GM12878 (cell line): ENCODE measurements at regions not wholly inside any gene's neighbourhood (a gene's known extent, or its start where the extent isn't known, plus 50 kb on each side); places are given as distances from the start of the nearest gene placed in this dataset.

Experiments
- CBFB ChIP-seq: IDR thresholded peaks from 2 replicates; pipeline ENCODE4 v1.6.1; 2016; ENCODE audit warnings: antibody characterized with exemption, low read depth
- KAT2A ChIP-seq: conservative IDR thresholded peaks from 2 replicates; pipeline ENCODE4 v1.6.1; 2011; ENCODE audit warnings: low read depth, low read length; ENCODE audit not compliant: control insufficient read depth
- PML ChIP-seq: IDR thresholded peaks from 2 replicates; pipeline ENCODE4 v1.6.1; 2012; ENCODE audit warnings: low read length, inconsistent platforms
- ZBED1 ChIP-seq: IDR thresholded peaks from 2 replicates; pipeline ENCODE4 v1.6.1; 2016; ENCODE audit warnings: borderline replicate concordance

- TF ChIP-seq ZBED1 = no peak
- no peak for TF ChIP-seq PML
- no peak for TF ChIP-seq CBFB
- no peak for TF ChIP-seq KAT2A
These were observed 195.5 kb downstream of the MAFB start for GRCh38 chr20:40493549-40493948.
